Ishikawa (cell line): ENCODE measurements at regions not wholly inside any gene's neighbourhood (a gene's known extent, or its start where the extent isn't known, plus 50 kb on each side); places are given as distances from the start of the nearest gene placed in this dataset.

Source experiments
- CEBPB ChIP-seq: IDR thresholded peaks from 2 replicates; pipeline ENCODE4 v1.6.1; 2012
- CREB1 ChIP-seq: IDR thresholded peaks from 2 replicates; pipeline ENCODE4 v1.6.1; 2012; ENCODE audit warnings: low read depth
- TAF1 ChIP-seq: IDR thresholded peaks from 2 replicates; pipeline ENCODE4 v1.6.1; 2012; ENCODE audit warnings: low read depth, mild to moderate bottlenecking

GRCh38 chr9:28662675-28663074 lies 1089.4 kb upstream of the C9orf72 start:
- no peak for TF ChIP-seq CEBPB
- TF ChIP-seq CREB1, result no peak
- TF ChIP-seq TAF1, result no peak
